HG03520 (cell line): ENCODE measurements at regions not wholly inside any gene's neighbourhood (a gene's known extent, or its start where the extent isn't known, plus 50 kb on each side); places are given as distances from the start of the nearest gene placed in this dataset.

Source experiments
- ATAC-seq: cut with Tn5 transposase; IDR thresholded peaks from one replicate; pipeline ENCODE4 v1.9.1; 2021; ENCODE audit warnings: mild to moderate bottlenecking, moderate library complexity; ENCODE audit not compliant: unreplicated experiment

DNA sequence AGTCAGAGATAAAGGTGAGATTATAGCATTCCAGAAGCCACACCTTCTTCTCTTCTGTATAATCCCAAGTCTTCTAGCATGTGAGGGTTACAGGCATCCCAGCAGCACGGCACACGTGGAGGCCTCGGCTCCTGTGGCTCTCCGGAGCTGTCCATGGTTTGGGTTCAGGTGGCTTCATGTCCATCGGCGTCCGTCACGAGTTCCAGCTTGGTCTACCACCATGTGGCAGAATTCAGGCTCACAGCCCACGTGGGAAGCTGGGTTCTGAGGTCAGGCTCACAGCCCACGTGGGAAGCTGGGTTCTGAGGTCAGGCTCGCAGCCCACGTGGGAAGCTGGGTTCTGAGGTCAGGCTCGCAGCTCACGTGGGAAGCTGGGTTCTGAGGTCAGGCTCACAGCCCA, 378.3 kb upstream of the SALL3 start:
- no peak for ATAC-seq

DNA sequence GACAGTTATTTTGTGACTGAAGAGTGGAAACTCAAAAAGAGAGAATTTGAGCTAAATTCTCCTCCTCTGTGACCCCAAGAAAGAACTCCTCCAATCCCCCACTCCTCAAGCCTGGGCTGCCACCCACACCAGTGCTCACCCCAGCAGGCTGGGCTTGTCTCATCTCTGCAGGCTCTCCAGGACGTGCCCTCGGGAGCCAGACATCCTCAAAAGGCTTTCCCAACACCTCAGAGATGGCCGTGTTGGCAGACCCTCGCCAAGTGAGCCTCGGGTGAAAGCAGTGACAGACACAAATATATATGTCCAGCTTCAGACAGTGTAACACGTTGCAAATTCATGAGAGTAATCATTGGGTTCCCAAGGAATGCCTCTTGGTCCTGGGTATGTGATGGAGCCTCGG, 377.7 kb upstream of the SALL3 start:
- no peak for ATAC-seq

DNA sequence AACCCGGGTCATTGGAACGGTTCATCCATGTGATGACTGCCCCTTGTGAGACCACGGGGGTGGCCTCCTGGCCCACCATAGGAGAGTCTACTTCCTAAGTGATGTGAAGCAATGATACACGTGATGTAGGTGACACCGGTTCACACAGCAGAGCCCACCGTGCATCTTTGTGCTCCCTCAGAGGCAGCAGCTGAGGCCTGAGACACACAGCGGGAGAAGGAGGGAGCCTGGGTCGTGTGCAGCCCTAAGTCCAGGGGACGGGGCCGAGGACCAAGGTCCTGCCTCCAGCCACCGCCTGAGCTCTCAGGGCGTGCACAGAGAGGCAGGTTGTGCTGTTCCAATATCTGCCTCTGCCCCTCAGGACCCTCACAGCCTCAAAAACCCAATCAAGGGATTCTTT, 377.2 kb upstream of the SALL3 start:
- ATAC-seq: no peak

DNA sequence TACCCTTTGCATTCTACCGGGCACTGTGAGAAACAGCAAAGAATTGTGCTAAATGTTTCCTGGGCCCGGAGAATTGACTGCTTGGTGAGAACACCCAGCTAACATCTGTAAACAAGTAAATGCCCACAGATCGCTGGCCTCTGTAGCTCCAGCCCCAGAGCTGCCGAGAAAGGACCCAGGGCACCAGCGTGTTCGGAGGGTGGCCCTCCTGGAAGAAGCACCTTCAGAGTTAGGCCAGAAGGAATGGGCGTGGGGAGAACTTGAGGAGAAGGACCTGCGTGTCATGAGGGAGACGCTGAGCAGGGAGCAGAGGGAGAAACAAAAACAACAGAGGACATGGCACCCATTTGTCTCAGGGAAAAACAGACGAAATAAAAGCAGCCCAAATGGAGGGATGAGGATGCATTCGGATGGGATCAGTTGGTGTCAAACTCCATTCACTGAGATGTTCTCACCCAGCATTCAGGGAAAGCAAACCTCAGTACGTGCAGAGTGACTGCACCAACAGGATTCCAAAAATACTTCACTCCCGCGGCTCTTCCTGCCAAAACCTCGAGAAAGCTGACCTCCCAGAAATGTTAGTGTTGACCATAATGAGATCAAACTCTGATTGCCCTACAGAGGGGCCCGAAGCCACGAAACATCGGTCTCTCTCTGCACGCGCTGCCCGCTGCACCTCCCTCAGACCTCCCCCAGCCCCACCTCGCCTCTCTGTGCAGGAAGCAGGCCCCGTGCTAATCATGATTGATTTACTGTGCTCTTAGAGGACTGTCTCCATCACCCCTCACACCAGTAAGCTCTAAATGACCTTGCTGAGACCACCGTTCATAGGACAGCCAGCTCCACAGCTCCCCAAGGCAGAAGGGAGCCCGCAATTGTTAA, 376.3 kb upstream of the SALL3 start:
- no peak for ATAC-seq

DNA sequence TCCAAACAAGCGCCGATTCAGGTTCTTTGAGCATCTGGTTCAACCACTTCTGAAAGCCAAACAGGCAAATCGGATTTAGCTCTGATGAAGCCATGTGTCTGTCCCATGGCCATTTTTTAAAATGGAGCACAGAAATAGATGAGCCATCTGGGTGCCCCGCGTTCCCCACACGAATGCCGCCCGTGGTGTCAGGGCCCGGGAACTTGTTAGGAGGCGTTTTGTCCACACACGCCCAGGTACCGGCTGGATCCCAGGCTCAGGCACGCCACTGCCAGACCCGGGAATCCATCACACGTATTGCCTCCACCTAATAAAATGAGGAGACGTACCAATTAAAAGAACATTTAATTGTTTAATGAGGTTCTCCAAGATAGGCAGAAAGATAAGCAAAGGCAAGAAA, 374.4 kb upstream of the SALL3 start:
- ATAC-seq: no peak

DNA sequence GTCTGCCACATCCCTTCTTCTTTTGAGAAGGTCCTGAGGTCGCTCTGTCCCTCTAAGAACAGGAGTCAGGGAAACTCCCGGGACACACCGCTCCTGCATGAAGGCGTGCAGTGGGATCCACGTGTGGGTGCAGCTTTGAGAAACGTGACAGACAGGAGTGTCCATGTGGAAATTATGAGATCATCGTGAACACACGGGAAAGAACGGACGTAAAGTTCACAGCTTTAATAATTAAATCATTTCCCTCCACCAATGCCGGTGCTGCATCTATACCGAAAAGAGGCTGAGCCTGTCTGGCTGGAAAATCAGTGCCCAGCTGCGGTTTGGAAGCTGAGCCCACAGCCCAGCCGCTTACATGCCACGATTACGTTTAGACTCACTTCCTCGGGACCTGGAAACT, 372.4 kb upstream of the SALL3 start:
- no peak for ATAC-seq

DNA sequence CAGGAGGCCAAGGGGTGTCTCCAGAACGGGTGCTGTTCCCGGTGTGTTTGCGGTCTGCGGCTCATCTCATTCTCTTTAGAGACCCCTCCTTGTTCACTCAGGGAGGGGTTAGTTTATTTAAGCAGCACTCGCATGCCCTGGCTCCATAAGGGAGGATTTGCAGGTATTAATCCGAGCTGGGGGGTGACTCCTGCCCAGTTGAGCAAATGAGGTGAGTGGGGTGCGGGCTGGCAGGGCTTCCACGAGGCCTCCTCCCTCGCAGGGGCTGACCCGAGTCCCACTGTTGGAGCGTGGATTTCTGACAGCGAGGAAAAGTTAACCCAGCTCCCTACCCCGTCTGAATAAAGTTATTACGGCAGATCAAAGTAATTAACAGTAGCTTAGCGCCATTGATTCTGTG, 371.8 kb upstream of the SALL3 start:
- ATAC-seq: no peak

DNA sequence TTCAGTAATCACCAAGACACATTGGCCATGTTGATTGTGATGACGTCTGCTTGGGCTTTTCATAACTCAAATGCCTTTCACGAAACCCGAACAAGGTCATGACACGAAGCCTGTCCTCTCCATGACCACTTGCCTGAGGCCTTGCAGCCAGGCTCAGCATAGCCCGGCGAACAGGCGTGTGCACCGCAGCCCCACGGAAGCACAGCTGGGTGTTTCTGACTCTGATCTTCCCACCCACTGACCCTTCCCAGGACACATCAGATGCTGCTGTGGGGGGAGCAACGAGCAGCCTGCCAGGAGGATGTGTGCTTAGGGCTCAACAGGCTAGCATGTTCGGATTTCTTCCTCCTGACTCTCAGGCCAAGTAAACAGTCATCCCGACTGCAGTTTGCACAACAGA, 369.4 kb upstream of the SALL3 start:
- ATAC-seq: no peak

DNA sequence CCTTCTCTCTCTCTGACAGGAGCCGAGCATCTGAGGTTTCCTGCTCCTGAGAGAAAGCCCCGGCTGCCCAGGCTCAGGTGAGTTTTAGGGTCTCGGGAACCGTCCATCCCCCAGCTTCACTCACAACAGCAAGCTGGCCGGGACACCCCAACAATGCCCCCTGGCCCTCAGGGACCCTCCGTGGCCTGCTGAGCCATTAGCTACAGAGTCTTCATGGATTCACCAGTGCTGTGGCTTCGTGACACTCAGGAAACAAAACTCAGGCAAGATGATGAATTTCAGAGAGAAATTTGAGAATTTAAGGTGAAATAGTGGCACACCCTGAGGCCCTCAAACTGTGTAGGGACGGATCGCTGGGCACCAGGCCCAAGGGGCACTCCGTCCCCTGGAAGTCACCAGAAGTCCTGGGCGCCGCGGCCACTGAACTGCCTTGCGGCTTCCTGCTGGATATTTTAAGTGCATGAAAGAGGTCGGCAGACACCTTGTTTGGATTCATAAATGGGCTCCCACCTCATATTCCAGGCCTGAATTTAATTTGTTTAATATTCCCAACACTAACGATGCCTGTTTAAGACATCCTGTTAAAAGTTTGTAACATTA, 368.3 kb upstream of the SALL3 start:
- ATAC-seq: no peak

DNA sequence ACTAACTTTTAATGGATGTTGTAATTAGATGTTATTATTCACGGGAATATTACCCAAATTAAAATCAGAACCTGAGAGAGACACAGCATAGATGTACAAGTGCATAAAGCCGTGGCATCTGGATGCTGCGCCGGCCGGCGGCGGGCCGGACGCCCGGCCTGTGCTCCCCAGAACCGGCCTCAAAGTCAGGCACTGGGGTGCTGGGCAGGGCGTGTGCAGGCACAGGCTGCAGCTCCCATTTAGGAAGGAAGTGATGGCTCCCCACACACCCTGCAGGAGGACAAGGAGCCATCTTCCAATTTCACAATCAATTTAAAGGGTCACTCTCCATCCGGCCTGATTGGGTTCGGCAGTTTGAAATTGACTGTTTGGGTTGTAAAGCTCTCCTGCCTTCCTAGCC, 367.7 kb upstream of the SALL3 start:
- ATAC-seq: no peak

DNA sequence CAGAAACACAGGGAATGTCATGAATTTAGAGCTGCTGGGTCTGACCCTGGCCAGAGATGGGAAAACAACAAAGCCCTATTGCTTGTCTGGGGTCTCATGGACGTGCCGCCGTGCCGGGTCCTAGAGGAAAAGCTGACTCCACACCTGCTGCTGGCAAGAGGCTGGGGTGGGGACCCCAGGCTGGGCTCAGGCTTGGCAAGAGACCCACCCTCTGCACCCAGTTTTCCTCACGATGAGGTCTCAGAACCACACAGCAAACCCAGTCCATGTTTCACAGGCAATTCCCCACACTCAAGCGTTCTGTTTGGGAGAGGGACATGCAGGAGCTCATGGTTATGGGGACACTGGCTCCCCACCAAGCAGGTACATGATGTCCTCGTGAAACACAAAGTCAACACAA, 367.3 kb upstream of the SALL3 start:
- no peak for ATAC-seq

DNA sequence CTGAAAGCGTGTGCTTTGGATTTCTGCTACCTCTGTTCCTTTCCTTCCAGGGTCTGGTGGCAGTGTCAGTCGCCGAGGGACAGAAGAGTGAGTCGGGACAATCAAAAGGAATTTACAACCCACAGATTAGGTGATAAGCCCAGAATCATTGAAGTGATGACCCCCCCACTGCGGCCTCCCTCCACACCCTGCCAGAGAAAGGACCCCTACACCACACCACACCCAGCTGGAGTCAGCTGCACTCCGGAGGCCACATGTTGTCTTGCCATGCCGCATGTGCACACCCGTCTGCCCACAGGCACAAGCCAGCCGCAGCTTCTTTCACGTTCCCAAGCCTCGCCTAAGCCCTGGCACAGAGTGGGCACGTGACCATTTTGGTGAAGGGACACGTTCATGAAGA, 366.8 kb upstream of the SALL3 start:
- ATAC-seq: no peak

DNA sequence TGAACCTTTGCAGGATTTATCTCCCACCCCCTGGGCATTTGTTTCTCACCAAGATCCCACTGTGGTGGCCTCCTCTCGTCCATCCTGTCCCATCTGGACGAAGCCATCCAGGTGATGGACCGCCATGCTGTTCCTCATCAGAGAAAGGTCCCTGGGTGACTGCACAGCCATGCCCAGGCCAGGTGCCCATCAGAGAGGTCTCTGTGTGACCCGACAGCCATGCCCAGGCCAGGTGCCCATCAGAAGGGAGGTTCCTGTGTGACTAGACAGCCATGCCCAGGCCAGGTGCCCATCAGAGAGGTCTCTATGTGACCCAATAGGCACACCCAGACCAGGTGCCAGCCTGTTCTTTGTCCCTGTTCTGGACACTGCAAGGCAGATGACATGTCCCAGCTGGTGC, 360.9 kb upstream of the SALL3 start:
- no peak for ATAC-seq

DNA sequence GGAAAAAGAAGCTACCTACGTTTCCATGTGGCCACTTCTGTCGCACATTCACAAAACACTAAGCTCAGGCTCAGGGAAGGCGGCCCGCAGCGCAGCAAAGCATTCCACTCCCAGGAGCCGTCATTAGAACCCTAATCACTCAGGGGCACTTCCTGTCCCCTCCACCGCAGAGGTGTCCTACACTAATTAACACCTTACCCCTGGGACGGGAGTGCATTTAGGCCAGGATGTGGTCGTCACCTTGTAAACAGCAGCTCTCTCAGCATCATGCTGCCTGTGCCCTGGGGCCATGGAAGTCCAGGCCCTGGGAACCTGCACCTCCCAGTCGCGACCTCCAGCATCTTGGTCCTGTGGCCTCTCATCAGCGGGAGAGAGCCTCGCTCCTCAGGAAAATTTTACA, 359.8 kb upstream of the SALL3 start:
- ATAC-seq: no peak

DNA sequence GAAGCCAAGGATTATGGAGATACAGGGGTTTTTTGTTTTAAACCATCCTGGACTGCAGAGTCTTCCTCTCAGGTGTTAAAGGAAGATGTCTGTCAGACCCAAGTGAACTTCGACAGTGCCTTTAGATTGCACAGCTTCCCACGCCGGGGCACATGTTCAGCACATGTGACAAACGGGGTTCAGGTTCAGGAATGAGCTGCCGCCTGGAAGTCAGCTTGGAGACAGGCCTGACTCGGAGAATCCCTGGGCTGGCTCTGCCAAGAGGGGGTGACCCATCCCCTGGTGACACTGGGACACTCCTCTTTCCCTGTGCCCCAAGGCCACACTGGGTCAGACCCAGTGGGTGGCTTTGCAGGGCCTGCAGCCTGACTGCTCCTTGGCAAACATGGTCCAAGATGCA, 359.3 kb upstream of the SALL3 start:
- no peak for ATAC-seq

DNA sequence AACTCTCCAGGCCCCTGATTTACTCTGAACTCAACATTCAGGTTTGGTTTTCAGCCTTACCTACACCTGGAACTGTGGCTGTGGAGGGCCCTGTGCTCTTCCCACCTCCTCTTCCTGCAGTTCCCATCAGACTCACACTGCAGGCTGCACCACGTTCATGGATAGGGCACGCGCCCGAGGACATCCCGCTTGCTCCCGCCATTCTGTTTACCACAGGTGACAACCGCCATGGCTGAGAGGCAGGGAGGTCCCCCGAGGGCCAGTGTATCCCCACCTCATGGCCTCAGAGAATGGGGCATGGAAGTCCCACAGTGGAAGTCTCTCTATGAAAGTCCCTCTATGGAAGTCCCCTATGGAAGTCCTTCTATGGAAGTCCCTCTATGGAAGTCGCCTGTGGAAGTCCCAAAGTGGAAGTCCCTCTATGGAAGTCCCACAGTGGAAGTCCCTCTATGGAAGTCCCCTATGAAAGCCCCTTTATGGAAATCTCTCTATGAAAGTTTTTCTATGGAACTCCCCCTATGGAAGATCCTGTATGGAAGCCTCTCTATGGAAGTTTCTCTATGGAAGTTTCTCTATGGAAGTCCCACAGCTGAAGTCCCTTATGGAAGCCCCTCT, 358.4 kb upstream of the SALL3 start:
- ATAC-seq: no peak

DNA sequence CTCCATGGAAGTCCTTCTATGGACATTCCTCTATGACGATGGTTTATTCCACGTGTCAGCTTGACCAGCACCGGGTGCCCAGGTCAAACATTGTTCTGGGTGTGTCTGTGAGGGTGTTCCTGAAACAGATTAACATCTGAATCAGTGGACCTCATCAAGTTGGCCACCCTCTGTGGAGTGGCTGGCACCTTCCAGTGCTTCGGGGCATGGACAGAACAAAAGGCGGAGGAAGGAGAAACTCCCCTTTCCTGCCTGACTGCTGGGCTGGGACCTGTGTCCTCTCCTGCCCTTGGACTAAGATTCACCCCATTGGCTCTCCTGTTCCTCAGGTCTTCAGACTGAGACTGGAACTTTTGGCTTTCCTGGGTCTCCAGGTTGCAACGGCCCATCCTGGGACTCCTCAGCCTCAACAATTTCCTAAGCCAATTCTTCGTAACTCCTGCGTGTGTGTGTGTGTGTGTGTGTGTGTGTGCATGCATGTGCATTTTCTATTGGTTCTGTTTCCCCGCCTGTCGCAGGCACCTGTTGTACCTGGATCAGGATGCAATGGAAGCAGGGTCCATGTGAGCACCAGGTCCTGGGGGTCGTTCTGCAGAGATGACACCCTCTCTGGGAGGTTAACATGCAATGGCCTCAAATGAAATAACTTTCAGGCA, 357.2 kb upstream of the SALL3 start:
- ATAC-seq: no peak

DNA sequence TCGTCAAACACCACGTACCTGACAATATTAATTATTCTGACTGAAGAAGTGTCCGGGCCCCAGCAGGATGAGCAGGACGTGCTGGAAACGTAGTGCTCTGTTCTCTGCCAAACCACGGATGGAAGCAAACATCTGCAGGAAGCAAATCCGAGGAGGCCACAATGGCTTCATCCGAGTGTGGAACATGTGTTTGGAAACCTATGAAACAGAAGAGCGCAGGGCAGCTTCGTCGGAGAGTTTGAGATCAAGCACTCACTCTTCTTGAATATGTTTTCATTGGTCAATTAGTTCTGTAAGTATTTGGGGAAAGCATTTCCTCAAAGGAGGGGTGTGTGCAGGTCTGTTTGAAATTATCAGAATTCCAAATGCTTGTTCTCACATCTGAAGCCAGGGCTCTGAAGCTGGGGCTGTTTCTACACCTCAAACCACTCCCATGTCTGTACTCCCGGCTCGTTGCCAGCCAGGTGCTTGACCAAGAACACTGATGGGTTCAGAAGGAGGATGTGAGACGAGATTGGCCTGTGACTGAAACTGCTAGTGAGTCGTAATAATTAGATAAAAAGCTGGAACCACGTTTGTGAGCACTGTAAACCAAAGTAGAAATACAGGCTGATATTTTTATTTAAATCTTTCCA, 356.6 kb upstream of the SALL3 start:
- ATAC-seq: no peak

DNA sequence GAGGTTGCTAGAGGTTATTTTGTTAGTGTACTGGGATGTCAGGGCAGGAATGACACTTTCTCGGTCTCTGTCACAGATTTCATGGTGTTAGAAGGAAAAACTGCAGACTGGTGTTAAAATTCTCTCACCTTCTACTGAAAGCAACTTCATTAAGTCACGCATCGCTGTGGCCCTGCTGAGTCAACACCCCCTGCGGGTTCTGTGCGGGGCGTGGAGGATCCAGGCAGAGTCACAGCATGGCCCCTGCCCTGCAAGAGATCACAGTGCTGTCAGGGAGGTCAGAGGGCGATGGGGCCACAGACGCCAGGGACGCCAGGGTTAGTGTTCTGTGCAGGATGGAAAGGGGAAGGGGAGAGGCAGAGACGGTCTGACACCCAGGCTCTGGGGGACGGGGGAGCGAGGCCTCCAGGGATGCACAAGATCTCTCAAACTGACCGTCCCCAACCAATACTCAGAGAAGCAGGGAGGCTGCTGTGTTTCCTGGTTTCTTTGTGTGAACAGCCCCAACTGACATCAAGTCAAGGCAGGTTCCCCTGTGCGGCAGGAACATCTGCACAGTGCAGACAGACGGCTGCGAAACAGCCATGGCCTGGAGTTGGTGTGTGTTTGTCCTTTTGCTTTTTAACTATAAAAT, 354.9 kb upstream of the SALL3 start:
- ATAC-seq: no peak

DNA sequence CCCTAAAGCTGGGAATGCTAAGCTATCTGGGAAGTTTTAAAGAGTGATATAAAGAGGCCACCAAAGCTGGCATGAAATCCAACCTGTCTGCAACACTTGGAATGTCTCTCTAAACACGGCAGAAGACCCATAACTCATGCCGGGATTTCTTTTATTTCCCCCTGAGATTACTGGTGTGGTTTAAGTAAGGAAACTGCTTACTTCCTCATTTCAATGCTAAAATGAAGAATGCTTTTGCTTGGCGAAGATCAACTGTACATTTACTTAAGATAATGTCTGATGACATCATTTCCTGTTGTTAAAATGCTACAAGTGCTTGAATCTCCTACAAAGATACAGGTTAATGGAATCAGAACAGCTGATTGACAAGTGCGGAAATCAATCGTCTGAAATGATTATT, 353.8 kb upstream of the SALL3 start:
- ATAC-seq: no peak
